Right lobe of liver (tissue), 6 donors: ENCODE measurements at regions not wholly inside any gene's neighbourhood (a gene's known extent, or its start where the extent isn't known, plus 50 kb on each side); places are given as distances from the start of the nearest gene placed in this dataset.

ENCODE experiments used
- ATAC-seq, 4 donors: fragments of 200-7000 bp; cut with Tn5 transposase; one replicate each; pipeline ENCODE4 v1.9.1; 2020; ENCODE audit warnings: mild to moderate bottlenecking in 4 of 4, moderate library complexity in 4 of 4
- DNase-seq, 3 donors: peaks; one replicate each; pipeline ENCODE4 v3.0.0-alpha.2; 2020
- H3K27ac ChIP-seq, 3 donors: fragments of 200-600 bp; one replicate each; pipeline ENCODE4 v1.8.0; 2022
- H3K27me3 ChIP-seq, 2 donors: fragments of 200-600 bp; one replicate each; pipeline ENCODE4 v1.8.0; 2022
- H3K36me3 ChIP-seq, 4 donors: fragments of 200-600 bp; sonication (generic) in 1 of 4; one replicate each; pipeline versions ENCODE4 v1.5.1 to v1.8.0; 2017 to 2022; ENCODE audit warnings: control low read depth in 1 of 4
- H3K4me1 ChIP-seq, 4 donors: fragments of 200-600 bp; sonication (generic) in 1 of 4; one replicate each; pipeline versions ENCODE4 v1.5.1 to v1.8.0; 2017 to 2022; ENCODE audit warnings: control low read depth in 1 of 4
- H3K4me3 ChIP-seq, 3 donors: fragments of 200-600 bp; one replicate each; pipeline ENCODE4 v1.8.0; 2022
- H3K9me3 ChIP-seq, 4 donors: fragments of 200-600 bp; sonication (generic) in 1 of 4; one replicate each; pipeline versions ENCODE4 v1.5.1 to v1.8.0; 2017 to 2022; ENCODE audit warnings: control low read depth in 1 of 4
- CTCF ChIP-seq, 4 donors: fragments of 200-600 bp in 3 of 4; fragments of 450-650 bp in 1 of 4; IDR thresholded peaks; one replicate each; pipeline versions ENCODE4 v1.5.1 to v1.8.0; 2016 to 2022; ENCODE audit warnings: antibody characterized with exemption in 4 of 4, mild to moderate bottlenecking in 2 of 4
- POLR2A ChIP-seq: fragments of 450-650 bp; IDR thresholded peaks from one replicate; pipeline ENCODE4 v1.6.1; 2017; ENCODE audit warnings: antibody characterized with exemption, mild to moderate bottlenecking
- WGBS: methylation state at CpG from one replicate; pipeline ENCODE4 v1.1.6; 2018; ENCODE audit warnings: low coverage, low lambda C conversion rate; ENCODE audit not compliant: insufficient coverage; ENCODE audit errors: missing lambda C conversion rate; 5-methylcytosine and 5-hydroxymethylcytosine counted together
- intact Hi-C, 2 donors: fragments of 100-400 bp; cut with DNase I; formaldehyde crosslinking; loops; one replicate each; pipeline versions ENCODE4 v1.11.2 to v1.14.1; 2022
- donor health status: DM: no; HTN: yes; CAD: no.
- donor health status: DM: no; HTN: no; CAD: no.
- donor health status: DM: no; HTN: no; CAD: no.
- donor health status: DM: no; HTN: yes; CAD: no.
- donor health status: DM: no; HTN: yes; CAD: no.

DNA sequence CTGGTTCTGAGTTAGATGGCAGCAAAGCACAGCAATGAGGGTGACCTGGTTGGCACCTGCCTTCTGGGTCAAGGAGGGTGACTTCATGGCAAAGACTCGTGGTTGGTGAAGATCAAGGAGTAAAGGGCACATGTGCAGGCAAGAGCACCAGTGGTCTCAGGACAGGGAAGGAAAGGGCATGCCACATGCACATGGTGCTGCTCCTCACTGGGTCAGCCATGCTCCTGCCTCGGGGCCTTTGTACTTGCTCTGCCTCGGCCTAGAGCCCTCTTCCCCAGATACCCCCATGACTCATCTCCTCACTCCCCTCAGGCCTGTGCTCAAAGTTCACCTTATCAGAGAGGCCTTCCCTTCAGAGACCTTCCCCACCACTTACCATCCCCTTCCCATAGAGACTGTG lies 106.7 kb upstream of the KDM7A start:
- no peak for TF ChIP-seq CTCF (IDR thresholded peaks at IDR 0.05)
- TF ChIP-seq POLR2A: no peak
- H3K9me3 ChIP-seq: no peaks in the 10 kb centered on the region
- WGBS: 92% methylated on average over 2 of the region's 3 CpGs
- H3K27ac ChIP-seq: no peak overlapping the region
- H3K4me3 ChIP-seq: no peak overlapping the region
- no peaks in the 10 kb centered on the region for H3K4me1 ChIP-seq
- no peaks in the 10 kb centered on the region for H3K36me3 ChIP-seq
- ATAC-seq: no peak
- DNase-seq: no peak
- H3K27me3 ChIP-seq: no peaks in the 10 kb centered on the region
- intact Hi-C loops: no loop called here

GRCh38 chr7:140281960-140282359 lies 105.2 kb upstream of the KDM7A start:
- Histone ChIP-seq H3K27ac (no peak overlapping the region), H3K36me3 (no peaks in the 10 kb centered on the region), H3K9me3 (no peaks in the 10 kb centered on the region), H3K27me3 (no peaks in the 10 kb centered on the region), H3K4me3 (no peak overlapping the region), H3K4me1 (no peaks in the 10 kb centered on the region)
- 72% methylated on average over 5 of the region's 5 CpGs for WGBS
- TF ChIP-seq POLR2A (no peak), CTCF (IDR thresholded peaks at IDR 0.05) (no peak)
- DNase-seq (no peak), ATAC-seq (no peak)
- intact Hi-C loops: no loop called here

- Histone ChIP-seq H3K4me3 (no peak overlapping the region), H3K27me3 (no peaks in the 10 kb centered on the region), H3K36me3 (no peaks in the 10 kb centered on the region), H3K4me1 (no peaks in the 10 kb centered on the region), H3K9me3 (no peaks in the 10 kb centered on the region), H3K27ac (no peak overlapping the region)
- WGBS: 76% methylated on average over 3 of the region's 3 CpGs
- no peak for DNase-seq
- ATAC-seq: no peak
- intact Hi-C loops: no loop called here
- TF ChIP-seq CTCF (IDR thresholded peaks at IDR 0.05) (no peak), POLR2A (no peak)
These were observed 104.5 kb upstream of the KDM7A start for GRCh38 chr7:140281255-140281654.

GRCh38 chr7:140276001-140276400 lies 99.2 kb upstream of the KDM7A start:
- Histone ChIP-seq H3K9me3 (no peaks in the 10 kb centered on the region), H3K4me1 (no peaks in the 10 kb centered on the region), H3K27ac (no peak overlapping the region), H3K27me3 (no peaks in the 10 kb centered on the region), H3K36me3 (no peaks in the 10 kb centered on the region), H3K4me3 (no peak overlapping the region)
- DNase-seq: no peak
- WGBS: 57% methylated on average over 4 of the region's 5 CpGs
- ATAC-seq: no peak
- intact Hi-C loops: no loop called here
- TF ChIP-seq POLR2A (no peak), CTCF (IDR thresholded peaks at IDR 0.05) (no peak)
